COLO668 (cell line): ENCODE measurements at regions not wholly inside any gene's neighbourhood (a gene's known extent, or its start where the extent isn't known, plus 50 kb on each side); places are given as distances from the start of the nearest gene placed in this dataset.
"Not testable (repeated sequence)": the region's sequence is repeated elsewhere in the genome, so short reads cannot be mapped to it uniquely, and the experiment has no call there.

Experiments used
- DNase-seq: peaks from one replicate; lab custom pipeline; 2025; ENCODE audit not compliant: unreplicated experiment; lab: John Stamatoyannopoulos, UW

DNA sequence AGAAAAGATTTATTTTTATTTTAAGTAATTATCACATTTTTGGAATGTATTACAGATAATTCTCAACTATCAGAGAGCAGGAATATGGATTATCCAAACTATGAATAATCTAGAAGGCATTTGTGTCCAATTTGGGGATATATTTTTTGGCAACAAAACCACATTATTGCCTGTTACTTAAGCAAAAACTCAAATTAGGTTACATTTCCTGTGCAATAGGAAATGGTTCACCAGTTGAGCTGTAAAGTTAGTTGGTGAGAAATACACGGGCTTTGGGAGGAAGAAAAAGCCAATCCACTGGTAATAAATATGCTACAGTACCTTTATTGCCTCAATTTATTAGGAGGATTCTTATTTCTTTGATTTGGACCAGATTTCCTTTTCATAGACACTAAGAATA, 1075.2 kb downstream of the PCDH9 start:
- no peak for DNase-seq

DNA sequence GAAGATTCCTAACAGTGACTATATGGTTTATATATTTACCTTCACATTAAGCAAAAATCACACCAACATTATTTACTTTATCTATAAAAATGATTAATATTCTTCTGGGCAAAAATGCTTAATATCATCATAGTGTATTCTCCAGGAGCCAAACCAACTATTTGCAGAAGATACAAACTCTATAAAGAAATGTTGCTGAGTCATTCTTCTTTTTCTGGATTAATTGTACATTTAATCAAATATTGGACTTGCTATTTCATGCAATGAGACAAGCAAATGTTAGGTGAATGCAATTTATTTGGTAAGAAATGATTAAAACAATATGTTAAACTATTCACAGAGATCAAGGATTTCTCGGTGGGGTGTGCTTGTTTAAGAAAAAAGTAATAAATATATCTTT, 1075.8 kb downstream of the PCDH9 start:
- no peak for DNase-seq

DNA sequence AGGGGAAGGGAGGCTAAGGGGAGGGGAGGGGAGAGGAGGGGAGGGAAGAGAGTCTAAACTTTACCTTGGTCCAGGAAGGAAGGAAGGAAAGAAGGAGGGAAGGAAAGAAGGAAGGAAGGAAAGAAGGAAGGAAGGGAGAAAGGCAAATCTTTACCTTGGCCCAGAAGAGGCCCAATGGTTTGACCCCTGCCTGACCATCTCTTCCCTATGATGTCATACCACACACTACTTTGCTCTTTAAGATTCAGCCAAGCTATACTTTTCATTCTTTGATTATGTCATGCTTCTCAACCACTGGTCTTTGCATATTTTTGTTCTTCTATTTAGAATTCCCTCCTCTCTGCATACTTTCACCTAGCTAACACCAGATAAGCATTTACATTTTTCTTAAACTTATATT, 1077.5 kb downstream of the PCDH9 start:
- no peak for DNase-seq

DNA sequence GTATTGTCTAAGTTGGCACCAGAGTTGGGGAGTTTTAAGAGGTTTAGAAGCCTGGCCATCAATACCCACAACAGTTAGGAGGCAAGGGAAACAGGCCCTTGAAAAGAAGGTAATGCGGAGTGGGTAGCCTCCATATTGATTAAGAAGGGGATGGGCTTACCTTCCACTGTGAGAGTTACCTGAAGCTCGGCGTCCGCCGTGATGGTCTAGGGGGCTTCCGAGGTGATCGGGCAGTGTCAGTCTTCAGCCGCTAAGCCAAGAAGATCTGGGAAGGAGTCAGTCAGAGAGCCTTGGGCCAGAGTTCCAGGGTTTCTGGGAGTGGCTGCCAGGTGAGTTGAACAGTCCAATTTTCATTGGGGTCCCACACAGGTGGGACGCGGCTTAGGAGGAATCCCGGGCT, 1085.8 kb downstream of the PCDH9 start:
- not testable (repeated sequence) for DNase-seq

DNA sequence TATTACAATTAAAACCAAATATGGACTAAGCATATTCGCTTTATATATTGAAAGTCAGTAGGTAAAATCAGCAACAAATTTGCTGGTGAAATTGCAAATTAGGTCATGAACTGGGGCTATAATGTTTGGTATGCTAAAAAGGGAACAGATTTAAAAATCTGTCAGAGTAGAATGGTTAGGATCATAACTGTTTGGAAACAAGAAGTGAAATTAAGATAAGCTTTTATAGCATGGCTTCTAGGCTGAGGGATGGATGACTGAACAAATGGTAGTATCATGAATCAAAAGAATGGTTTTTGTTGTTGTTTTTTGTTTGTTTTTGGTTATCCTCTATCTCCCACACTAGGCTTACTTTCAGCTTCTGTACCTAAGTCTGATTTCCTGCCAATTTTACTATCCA, 1090.4 kb downstream of the PCDH9 start:
- no peak for DNase-seq

DNA sequence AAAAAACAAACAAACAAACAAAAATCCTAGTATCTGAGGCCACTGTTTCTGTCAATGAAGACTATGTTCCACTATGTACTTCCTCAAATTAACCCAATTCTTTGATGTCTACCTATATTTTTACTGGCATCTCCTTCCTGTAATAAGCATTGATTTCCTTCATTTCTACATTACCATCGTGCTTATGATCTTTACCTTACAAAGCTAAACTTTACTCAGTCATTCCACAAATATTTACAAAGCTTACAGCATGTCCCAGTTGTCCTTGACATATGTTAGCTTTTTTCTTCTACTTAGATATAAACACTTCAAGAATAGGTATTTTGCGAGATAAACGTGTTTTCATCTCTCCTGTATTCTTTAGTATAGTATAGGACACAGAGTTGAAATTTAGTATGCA, 1090.9 kb downstream of the PCDH9 start:
- no peak for DNase-seq

DNA sequence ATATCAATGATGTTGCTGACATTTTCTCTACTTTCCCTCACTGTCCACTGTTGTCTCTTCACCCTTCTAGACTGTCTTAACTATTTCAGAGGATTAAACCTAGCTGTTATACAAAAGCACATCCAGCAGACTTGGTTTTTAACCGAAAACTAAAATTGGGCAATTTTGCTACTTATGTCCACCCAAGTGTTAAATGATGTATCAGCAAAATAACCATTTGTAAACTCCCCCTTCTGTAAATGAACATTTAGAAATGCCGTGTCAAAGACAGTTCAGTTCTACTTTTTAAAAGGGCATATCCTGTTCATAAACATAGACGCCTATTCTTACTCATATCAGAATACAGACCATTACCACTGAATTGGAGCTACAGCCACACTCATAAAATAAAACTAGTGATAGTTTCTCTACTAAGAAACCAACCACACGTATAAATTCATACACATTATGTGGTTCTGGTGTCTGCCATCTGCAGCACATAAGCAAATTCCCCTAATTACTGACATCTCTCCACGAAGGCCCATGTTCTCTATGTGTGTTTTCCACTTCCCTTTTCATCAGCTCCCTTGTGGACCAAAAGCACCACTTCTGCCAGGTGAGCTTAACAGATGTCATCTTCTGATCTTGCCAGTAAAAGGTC, 1091.8 kb downstream of the PCDH9 start:
- no peak for DNase-seq

DNA sequence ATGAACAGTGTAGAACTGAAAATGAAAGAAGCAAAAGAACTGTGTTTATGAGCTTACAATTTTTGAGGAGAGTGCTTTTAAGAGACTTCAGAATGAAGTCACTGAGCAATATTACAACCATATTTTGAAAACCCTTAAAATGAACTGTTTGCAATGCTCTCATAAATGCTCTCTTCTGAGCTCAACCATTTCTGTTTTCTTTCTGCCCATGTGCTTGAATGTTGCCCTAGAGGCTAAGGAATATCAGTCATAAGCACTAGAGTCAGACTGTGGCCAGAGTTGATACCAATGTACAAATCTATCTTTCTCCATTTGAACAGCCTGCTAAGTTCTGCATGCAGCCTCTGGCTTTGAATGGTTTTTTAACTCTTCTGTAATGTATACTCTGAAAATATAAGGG, 1092.8 kb downstream of the PCDH9 start:
- DNase-seq: no peak

DNA sequence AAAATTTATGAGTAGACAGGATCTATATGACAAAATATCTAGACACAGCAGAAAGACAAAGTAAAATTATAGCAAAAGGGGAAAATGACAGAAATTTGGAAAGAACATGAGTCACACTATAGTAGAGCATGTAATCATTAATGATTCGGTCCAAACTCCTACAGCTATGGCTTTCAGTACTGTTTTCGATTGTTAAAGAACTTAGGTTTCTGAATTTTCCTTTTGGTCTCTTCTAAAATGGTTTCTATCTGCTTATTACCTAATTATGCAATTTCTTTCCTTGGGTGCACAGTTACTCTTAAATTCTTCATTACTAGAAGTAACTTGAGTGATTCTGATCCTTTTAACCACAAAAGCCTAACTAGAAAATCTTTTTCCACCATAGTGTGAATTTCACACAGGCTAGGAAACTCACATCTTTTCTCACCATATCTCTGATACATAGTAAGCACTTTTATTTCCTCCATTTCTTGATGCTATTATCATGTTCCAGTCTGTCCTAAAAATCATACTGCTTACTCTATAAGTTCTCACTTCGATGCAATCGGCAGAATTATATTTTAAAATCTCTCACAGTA, 1101.4 kb downstream of the PCDH9 start:
- no peak for DNase-seq

DNA sequence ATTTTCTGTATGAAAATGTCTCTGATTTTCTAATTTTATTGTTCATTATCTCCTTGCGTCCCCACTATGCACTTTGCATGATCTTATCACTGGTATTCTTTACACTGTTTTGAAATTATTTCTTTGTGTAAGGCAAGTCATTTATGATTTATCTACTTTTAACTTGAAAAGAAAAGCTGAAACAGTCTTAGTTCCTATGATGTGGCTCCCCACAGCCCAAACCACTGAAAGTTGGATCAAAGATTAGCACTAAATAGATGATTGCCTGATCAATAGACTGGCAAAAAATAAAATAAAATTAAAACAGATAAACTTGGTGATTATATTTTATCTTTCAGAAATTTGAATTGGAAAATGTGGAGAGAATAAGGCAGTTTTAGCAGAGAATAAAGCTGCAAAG, 1101.9 kb downstream of the PCDH9 start:
- no peak for DNase-seq

DNA sequence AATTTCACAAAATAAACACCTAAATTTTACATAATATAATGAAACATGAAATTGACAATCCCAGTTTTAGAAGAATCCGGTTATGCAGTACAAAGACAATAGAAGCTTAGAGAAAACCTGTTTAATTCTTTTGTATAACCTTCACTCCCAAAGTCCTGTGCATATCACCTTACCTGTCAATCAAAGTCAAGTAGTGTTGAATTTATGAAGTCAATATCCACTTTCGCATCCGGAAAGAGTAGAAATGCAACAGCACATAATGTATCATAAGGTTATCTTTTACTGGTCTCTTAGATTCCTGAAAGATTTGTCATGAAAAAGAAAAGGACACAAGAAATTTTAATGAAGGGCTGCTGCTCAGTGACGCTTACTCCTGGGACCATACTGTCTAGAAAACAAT, 1112.6 kb downstream of the PCDH9 start:
- no peak for DNase-seq

DNA sequence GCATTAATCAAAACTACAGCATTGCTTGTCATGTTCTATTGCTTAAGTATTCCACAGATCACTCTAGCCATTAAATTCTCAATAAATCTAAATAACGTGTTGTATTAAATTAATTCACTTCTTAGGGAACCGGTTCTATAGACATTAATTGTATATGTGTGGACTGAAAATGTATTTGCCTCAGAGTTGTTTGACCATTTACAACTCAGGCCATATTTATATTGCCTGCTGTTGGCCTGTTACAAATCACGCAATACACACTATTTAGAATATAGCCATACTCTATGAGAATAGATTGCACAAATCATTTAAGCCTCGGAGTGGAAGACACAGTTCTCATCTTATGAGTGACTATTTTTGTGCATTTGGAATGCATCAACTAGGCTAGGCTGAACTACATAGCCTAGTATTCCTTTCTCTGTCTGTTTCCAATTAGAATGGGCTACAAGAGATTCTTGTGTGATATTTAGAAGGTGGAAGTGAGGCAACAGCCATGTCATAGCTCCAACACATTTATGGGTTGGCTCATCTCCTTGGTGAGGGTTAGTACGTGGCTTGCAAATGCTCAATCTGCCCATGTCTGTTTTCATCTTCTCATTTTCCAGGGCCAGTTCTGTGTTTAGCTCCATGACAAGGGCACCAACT, 1116.1 kb downstream of the PCDH9 start:
- no peak for DNase-seq

DNA sequence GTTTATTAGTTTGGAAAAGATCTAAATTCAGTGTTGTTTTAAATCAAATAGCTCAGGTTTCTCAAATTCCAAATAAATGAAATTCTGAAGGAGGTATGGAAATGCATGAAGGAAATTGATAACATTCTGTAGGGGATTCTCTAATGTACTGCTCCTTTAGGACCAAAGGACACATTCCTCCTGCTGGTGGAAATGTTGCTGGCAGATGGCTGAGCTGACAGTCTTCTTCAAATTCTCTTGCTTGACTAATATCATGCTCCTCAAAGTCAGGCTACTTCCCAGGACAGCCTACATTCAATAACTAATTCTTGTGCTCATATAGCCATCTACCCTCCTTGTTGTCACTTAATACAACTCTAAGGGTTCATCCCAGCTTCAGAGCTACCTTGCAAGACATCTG, 1118.5 kb downstream of the PCDH9 start:
- DNase-seq: no peak

DNA sequence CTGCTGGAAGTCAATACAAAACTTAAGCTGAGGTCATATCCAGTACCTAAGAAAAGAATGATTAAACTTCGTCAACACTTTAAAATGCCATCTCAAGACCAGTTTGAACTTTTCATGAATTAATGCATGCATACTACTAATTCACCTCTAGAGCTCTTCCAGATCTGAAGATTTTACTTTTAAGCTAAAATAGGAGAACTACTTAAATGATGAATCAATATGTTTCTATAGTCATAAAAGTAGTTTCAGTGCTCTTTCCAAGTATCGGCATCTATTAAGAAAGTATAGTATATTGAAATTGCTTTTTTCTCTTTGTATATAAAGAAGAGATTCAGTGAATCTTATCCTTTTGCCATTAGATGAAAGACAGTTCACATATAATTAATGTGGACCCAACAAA, 1123.9 kb downstream of the PCDH9 start:
- DNase-seq: no peak

DNA sequence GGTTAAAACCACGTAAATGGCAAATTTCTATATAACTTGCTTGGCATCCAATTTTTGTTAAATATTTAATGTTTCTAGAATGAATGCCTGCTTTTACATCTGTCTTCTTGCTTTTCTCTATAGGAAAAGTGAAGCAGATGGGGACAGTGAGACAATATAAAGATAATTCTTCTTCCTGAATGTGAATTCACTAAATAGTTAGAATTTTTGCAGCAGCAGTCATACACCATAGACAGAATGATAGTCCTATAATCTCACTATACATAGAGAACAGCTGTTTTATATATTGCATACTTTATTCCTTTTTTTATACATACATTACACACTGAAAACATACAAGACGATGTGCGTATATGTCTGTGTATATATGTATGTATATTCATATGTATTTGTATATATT, 1127.3 kb downstream of the PCDH9 start:
- DNase-seq: no peak

DNA sequence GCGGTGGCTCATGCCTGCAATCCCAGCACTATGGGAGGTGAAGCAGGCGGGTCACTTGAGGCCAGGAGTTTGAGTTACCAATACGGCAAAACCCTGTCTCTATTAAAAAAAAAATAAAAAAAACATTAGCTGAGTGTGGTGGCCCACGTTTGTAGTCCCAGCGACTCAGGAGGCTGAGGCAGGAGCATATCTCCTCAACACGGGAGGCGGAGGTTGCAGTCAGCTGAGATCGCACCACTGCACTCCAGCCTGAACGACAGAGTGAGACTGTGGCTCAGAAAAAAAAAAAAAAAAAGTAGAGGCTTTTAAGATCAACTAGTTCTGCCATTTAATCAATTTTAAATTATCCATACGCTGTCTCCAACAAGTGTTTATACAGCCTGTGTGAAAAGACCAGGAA, 1130.3 kb downstream of the PCDH9 start:
- DNase-seq: no peak

DNA sequence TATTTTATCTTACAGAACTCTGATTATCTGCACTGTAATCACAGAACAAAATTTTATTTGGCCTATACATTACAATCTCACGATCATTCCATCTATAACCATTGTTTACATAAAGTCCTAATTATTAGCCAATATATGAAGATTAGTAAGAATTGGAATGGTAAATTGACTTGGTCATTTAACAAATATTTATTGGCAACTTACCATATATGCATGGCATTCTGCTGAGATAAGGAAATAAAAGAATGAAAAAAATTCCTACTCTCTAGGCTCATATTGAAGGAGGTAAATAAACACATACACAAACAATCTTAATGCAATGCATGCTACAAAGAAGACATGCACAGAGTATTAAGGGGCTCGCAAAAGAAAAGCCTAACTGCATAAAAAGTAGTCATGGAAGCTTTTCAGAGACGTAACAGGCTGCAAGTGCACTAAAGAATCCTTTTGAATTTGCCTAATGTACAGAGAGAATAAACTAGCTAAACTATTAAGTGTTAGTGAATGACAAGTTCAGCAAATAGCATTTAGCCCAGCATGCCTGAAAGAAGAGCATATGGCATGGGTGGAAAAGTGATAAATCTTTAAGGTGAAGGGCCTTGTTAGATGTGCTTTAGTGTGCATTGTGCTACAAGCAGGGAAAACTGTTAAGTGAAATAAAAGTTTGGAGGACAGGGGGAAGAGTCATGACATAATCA, 1131.1 kb downstream of the PCDH9 start:
- no peak for DNase-seq

DNA sequence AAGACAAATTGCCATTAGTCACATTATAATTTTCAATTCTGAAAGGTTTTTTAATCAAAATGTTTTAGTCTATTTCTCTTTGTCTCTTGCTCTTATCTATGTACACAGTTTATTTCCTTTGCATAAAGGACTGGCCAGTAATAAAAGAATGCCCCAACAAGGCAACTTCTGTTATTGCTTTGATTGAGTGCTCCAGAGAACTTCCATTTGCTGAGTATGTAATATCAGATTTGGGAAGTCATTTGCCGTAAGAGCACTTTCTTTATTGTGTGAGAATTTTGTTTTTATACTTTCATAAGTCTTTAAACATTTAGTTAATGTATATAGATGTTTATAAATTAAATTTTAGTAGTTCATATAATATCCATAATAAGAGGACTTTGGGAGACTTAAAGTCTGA, 1140.4 kb downstream of the PCDH9 start:
- no peak for DNase-seq

DNA sequence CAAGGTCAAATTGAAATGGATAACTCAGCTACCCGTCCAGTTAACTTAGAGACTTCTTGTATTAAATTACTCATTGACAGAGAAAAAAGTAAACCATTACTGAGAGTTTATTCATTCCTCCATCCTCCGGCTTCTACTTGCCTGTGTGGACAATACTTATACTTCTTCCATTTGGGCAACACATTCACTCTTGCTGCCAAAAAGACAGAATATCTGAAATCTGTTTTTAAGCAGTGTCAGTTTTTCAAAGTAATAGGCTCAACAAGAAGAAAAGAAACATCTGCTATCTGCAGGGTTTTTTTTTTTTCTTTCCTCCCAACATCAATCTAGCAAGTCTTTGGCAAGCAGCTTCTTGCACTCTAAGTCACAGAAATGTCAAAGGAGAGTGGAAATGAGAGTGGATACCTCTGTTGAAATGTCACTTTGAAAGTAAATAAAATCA, 1142.8 kb downstream of the PCDH9 start:
- no peak for DNase-seq

DNA sequence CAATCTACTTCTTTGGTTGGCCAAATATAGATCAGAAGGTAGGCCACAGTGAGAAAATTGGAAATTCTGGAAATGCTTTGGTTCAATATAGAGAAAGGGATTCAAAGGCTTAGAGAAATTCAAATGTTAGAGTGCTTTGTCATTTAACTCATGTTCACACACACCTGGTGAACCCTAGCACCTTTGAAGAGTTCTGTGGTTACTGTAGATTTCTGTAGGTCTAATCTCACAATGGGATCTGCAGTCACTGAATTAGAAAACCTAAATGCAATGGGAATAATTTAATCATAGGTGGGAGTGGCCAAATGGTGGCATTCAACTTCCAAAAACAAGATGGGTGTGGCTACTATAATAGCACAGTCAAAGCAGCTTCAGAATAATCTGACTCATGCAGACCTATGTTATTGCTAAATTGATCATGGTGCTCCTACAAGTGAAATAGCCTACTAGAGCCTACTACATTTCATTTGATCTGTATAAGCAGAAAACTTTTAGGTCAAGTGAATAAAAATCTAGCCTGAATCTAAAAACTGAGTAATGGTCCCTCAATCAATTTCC, 1152.9 kb downstream of the PCDH9 start:
- no peak for DNase-seq

DNA sequence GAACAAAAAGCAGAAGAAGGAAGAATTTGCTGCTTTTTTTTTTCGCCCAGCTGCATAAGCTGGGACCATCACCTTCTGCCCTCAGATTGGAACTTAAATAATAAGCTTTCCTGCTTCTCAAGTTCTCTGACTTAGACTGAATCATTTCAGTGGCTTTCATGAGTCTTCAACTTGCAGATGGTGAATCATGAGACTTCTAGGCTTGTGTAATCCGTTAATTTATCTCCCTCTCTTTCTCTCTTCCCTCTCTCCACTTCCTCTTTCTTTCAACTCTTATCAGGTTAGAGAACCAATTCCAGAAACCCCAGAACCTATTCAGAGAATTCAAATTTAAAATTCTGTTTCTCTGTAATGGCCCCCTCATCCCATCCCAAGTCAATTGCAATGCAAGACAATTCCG, 1153.7 kb downstream of the PCDH9 start:
- DNase-seq: no peak
